Ovary (tissue), 3 donors: ENCODE measurements at regions not wholly inside any gene's neighbourhood (a gene's known extent, or its start where the extent isn't known, plus 50 kb on each side); places are given as distances from the start of the nearest gene placed in this dataset.

Experiments used
- CTCF ChIP-seq, 3 donors: fragments of 450-650 bp in 2 of 3; fragments of 200-600 bp in 1 of 3; IDR thresholded peaks; one replicate each; pipeline versions ENCODE4 v1.5.1 to v1.8.0; 2016 to 2022; ENCODE audit warnings: antibody characterized with exemption in 3 of 3, mild to moderate bottlenecking in 1 of 3
- EP300 ChIP-seq: sonication (generic); formaldehyde crosslinking; IDR thresholded peaks from one replicate; pipeline ENCODE4 v1.6.1; 2017; ENCODE audit warnings: antibody characterized with exemption
- POLR2A ChIP-seq: fragments of 450-650 bp; IDR thresholded peaks from one replicate; pipeline ENCODE4 v1.6.1; 2017; ENCODE audit warnings: antibody characterized with exemption, mild to moderate bottlenecking, moderate library complexity
- donor health status: DM: no; HTN: no; CAD: no.

- TF ChIP-seq CTCF (IDR thresholded peaks at IDR 0.05) (no peak), EP300 (no peak), POLR2A (no peak)
These were observed 332.3 kb upstream of the NUDT12 start for GRCh38 chr5:103894882-103895281.
